GM23338 (cell line): ENCODE measurements at regions not wholly inside any gene's neighbourhood (a gene's known extent, or its start where the extent isn't known, plus 50 kb on each side); places are given as distances from the start of the nearest gene placed in this dataset.

Experiments
- ATAC-seq: fragments of 200-7000 bp; cut with Tn5 transposase; 3 replicates; pipeline ENCODE4 v1.9.1; 2020
- DNase-seq: peaks from one replicate; pipeline ENCODE4 v3.0.0-alpha.2; 2015; ENCODE audit warnings: low spot score
- H2AFZ ChIP-seq: fragments of 200-600 bp; sonication (generic); 2 replicates; pipeline ENCODE4 v1.8.0; 2016; ENCODE audit warnings: antibody characterized with exemption, mild to moderate bottlenecking, moderate library complexity
- H3F3A ChIP-seq: fragments of 200-600 bp; sonication (generic); replicated peaks from 2 replicates; pipeline ENCODE4 v1.8.0; 2017; ENCODE audit warnings: antibody characterized with exemption, mixed run types, low read depth
- H3K27ac ChIP-seq: fragments of 200-600 bp; sonication (generic); 2 replicates; pipeline ENCODE4 v1.6.1; 2016; ENCODE audit warnings: low read depth
- H3K27me3 ChIP-seq: fragments of 200-600 bp; sonication (generic); 2 replicates; pipeline ENCODE4 v1.8.0; 2016; ENCODE audit warnings: mild to moderate bottlenecking, mixed run types, moderate library complexity; ENCODE audit not compliant: insufficient read depth
- H3K36me3 ChIP-seq: fragments of 200-600 bp; sonication (generic); 2 replicates; pipeline ENCODE4 v1.8.0; 2016; ENCODE audit warnings: mild to moderate bottlenecking; ENCODE audit not compliant: insufficient read depth
- H3K4me1 ChIP-seq: fragments of 200-600 bp; sonication (generic); 2 replicates; pipeline ENCODE4 v1.8.0; 2016; ENCODE audit warnings: mild to moderate bottlenecking, moderate library complexity; ENCODE audit not compliant: insufficient read depth
- H3K4me2 ChIP-seq: fragments of 200-600 bp; sonication (generic); 2 replicates; pipeline ENCODE4 v1.7.1; 2017; ENCODE audit warnings: mixed run types
- H3K4me3 ChIP-seq: fragments of 200-600 bp; sonication (generic); 2 replicates; pipeline ENCODE4 v1.6.1; 2016; ENCODE audit warnings: mixed run types
- H3K79me2 ChIP-seq: fragments of 200-600 bp; sonication (generic); replicated peaks from 2 replicates; pipeline ENCODE4 v1.8.0; 2017; ENCODE audit warnings: mild to moderate bottlenecking; ENCODE audit not compliant: insufficient read depth
- H3K9me2 ChIP-seq: fragments of 200-600 bp; sonication (generic); 2 replicates; pipeline ENCODE4 v1.8.0; 2017; ENCODE audit not compliant: insufficient read depth
- H4K20me1 ChIP-seq: fragments of 200-600 bp; sonication (generic); replicated peaks from 2 replicates; pipeline ENCODE4 v1.8.0; 2017; ENCODE audit warnings: mild to moderate bottlenecking; ENCODE audit not compliant: insufficient read depth
- H3K27ac Mint-ChIP-seq: 2 replicates; pipeline ENCODE4 v1.8.0; 2020; ENCODE audit warnings: inconsistent platforms, mild to moderate bottlenecking, moderate library complexity, mixed read lengths
- H3K27me3 Mint-ChIP-seq: 3 replicates; pipeline ENCODE4 v1.8.0; 2022; ENCODE audit warnings: low read depth, mild to moderate bottlenecking, moderate library complexity, mixed read lengths, inconsistent platforms; ENCODE audit not compliant: insufficient read depth, poor library complexity
- H3K36me3 Mint-ChIP-seq: 3 replicates; pipeline ENCODE4 v1.8.0; 2021; ENCODE audit warnings: low read depth, mild to moderate bottlenecking, inconsistent platforms, moderate library complexity, mixed read lengths
- H3K4me1 Mint-ChIP-seq: 3 replicates; pipeline ENCODE4 v1.8.0; 2020; ENCODE audit warnings: mild to moderate bottlenecking, inconsistent platforms, mixed read lengths
- H3K4me3 Mint-ChIP-seq: 3 replicates; pipeline ENCODE4 v1.8.0; 2021; ENCODE audit warnings: moderate library complexity, mild to moderate bottlenecking, inconsistent platforms, mixed read lengths
- H3K9me3 Mint-ChIP-seq: 3 replicates; pipeline ENCODE4 v1.8.0; 2020; ENCODE audit warnings: moderate library complexity, mild to moderate bottlenecking, inconsistent platforms, mixed read lengths
- CREB1 ChIP-seq: fragments of 250-450 bp; sonication (Bioruptor Pico); IDR thresholded peaks from 2 replicates; pipeline ENCODE4 v1.5.0; 2020; ENCODE audit warnings: low read depth, mild to moderate bottlenecking, moderate library complexity
- CTCF ChIP-seq, 2 experiments: fragments of 200-600 bp in 1 of 2; sonication (generic) in 1 of 2; conservative IDR thresholded peaks; 2 replicates each; pipeline versions ENCODE4 v1.5.1 to v1.6.1; 2016 to 2017; ENCODE audit warnings: antibody characterized with exemption in 2 of 2, low read depth in 2 of 2, mild to moderate bottlenecking in 2 of 2, moderate library complexity in 1 of 2
- ETS1 ChIP-seq: IDR thresholded peaks from 2 replicates; pipeline ENCODE4 v1.6.1; 2016; ENCODE audit warnings: antibody characterized with exemption
- EZH2 ChIP-seq: fragments of 200-600 bp; sonication (generic); IDR thresholded peaks from one replicate; pipeline ENCODE4 v1.8.0; 2017; ENCODE audit warnings: antibody characterized with exemption, mild to moderate bottlenecking, low read depth; ENCODE audit not compliant: unreplicated experiment
- EZH2phosphoT487 ChIP-seq: fragments of 200-600 bp; sonication (generic); IDR thresholded peaks from one replicate; pipeline ENCODE4 v1.8.1; 2018; ENCODE audit warnings: antibody characterized with exemption; ENCODE audit not compliant: unreplicated experiment
- JUNB ChIP-seq: IDR thresholded peaks from one replicate; pipeline ENCODE4 v1.6.1; 2016; ENCODE audit warnings: antibody characterized with exemption; ENCODE audit not compliant: unreplicated experiment
- NANOG ChIP-seq: IDR thresholded peaks from 2 replicates; pipeline ENCODE4 v1.6.1; 2016; ENCODE audit warnings: antibody characterized with exemption, borderline replicate concordance
- POLR2AphosphoS5 ChIP-seq: IDR thresholded peaks from 2 replicates; pipeline ENCODE4 v1.6.1; 2016; ENCODE audit warnings: antibody characterized with exemption, low read depth
- REST ChIP-seq: IDR thresholded peaks from one replicate; pipeline ENCODE4 v1.6.1; 2018; ENCODE audit warnings: antibody characterized with exemption; ENCODE audit not compliant: unreplicated experiment
- STAT1 ChIP-seq: IDR thresholded peaks from one replicate; pipeline ENCODE4 v1.6.1; 2016; ENCODE audit warnings: antibody characterized with exemption; ENCODE audit not compliant: unreplicated experiment
- ZNF114 ChIP-seq: fragments of 250-450 bp; sonication (Bioruptor Pico); IDR thresholded peaks from 2 replicates; pipeline ENCODE4 v1.5.0; 2020; ENCODE audit warnings: mild to moderate bottlenecking, moderate library complexity
- ZNF331 ChIP-seq: fragments of 250-450 bp; sonication (Bioruptor Pico); IDR thresholded peaks from 2 replicates; pipeline ENCODE4 v1.5.0; 2020; ENCODE audit warnings: low read depth, mild to moderate bottlenecking, moderate library complexity
- ZNF462 ChIP-seq: fragments of 250-450 bp; sonication (Bioruptor Pico); IDR thresholded peaks from 2 replicates; pipeline ENCODE4 v1.5.0; 2020; ENCODE audit warnings: mild to moderate bottlenecking, moderate library complexity

- H3K27ac Mint-ChIP-seq = no peak overlapping the region
- peaks cover 23% of the 10 kb centered on the region for H3K4me1 Mint-ChIP-seq
- Histone ChIP-seq H3K36me3 (no peaks in the 10 kb centered on the region), H3K4me1 (peaks cover 12% of the 10 kb centered on the region), H3K27ac (no peak overlapping the region), H3K79me2 (no peaks in the 10 kb centered on the region), H3K27me3 (no peaks in the 10 kb centered on the region), H3K4me3 (no peak overlapping the region), H3F3A (no peaks in the 10 kb centered on the region), H3K9me2 (no peaks in the 10 kb centered on the region), H2AFZ (no peak overlapping the region), H3K4me2 (0 out of 2 replicates have a peak overlapping the region, but pooled peaks have one; percentile 33), H4K20me1 (no peaks in the 10 kb centered on the region)
- peak; percentile 71 for DNase-seq
- ATAC-seq = peak; percentile 75
- H3K36me3 Mint-ChIP-seq = no peaks in the 10 kb centered on the region
- TF ChIP-seq EZH2phosphoT487 (no peak), JUNB (no peak), CTCF (conservative IDR thresholded peaks at IDR 0.05; ENCODE audit: low read depth in 2 of 2) (no peak), POLR2AphosphoS5 (no peak), CREB1 (no peak), ZNF331 (no peak), EZH2 (no peak), STAT1 (no peak), NANOG (no peak), ZNF462 (CRISPR knock-in tag) (no peak), REST (no peak), ZNF114 (CRISPR knock-in tag) (no peak), ETS1 (no peak)
- no peaks in the 10 kb centered on the region for H3K9me3 Mint-ChIP-seq
- no peak overlapping the region for H3K4me3 Mint-ChIP-seq
- H3K27me3 Mint-ChIP-seq = no peaks in the 10 kb centered on the region
Observed at GRCh38 chr6:103784117-103784516, 1075.6 kb downstream of the HACE1 start.
